Mammary epithelial cell (primary cell): ENCODE measurements at regions not wholly inside any gene's neighbourhood (a gene's known extent, or its start where the extent isn't known, plus 50 kb on each side); places are given as distances from the start of the nearest gene placed in this dataset.

ENCODE experiments used
- CTCF ChIP-seq, 2 donors: IDR thresholded peaks in 1 of 2; conservative IDR thresholded peaks in 1 of 2; 2 replicates each; pipeline ENCODE4 v1.5.1; 2011 to 2012; ENCODE audit warnings: inconsistent platforms in 2 of 2, low read length in 2 of 2, mild to moderate bottlenecking in 2 of 2, control low read depth in 1 of 2, low read depth in 1 of 2; ENCODE audit not compliant: insufficient read depth in 1 of 2; ENCODE audit errors: extremely low read depth in 1 of 2
- EZH2 ChIP-seq: IDR thresholded peaks from 2 replicates; pipeline ENCODE4 v1.6.1; 2012; ENCODE audit warnings: low read length, inconsistent platforms, borderline replicate concordance

- TF ChIP-seq CTCF (conservative IDR thresholded peaks at IDR 0.05 in 1 of 2, IDR thresholded peaks at IDR 0.05 in 1 of 2; ENCODE audit: extremely low read depth in 1 of 2, insufficient read depth in 1 of 2, low read depth in 1 of 2, low read length in 2 of 2) (no peak), EZH2 (no peak)
Measured at GRCh38 chr1:177817937-177818875, 151.7 kb downstream of the SEC16B start.
